Loucy (cell line): ENCODE measurements at regions not wholly inside any gene's neighbourhood (a gene's known extent, or its start where the extent isn't known, plus 50 kb on each side); places are given as distances from the start of the nearest gene placed in this dataset.

Experiments
- CTCF ChIP-seq: fragments of 200-600 bp; sonication (generic); conservative IDR thresholded peaks from 2 replicates; pipeline ENCODE4 v1.5.1; 2014; ENCODE audit warnings: mild to moderate bottlenecking, antibody characterized with exemption, low read length
- EZH2phosphoT487 ChIP-seq: fragments of 200-600 bp; IDR thresholded peaks from 2 replicates; pipeline ENCODE4 v1.6.1; 2018; ENCODE audit warnings: antibody characterized with exemption, mild to moderate bottlenecking, moderate library complexity, borderline replicate concordance

- TF ChIP-seq CTCF (no peak), EZH2phosphoT487 (no peak)
These were observed 121.8 kb upstream of the ERG start for GRCh38 chr21:38619992-38620479.
